Activated CD4-positive, alpha-beta T cell treated with anti-CD3 and anti-CD28 coated beads, Interleukin-2, amount 10 ng/mL, durations not matched to agents 24 days and 14 days (primary cell): ENCODE measurements at regions not wholly inside any gene's neighbourhood (a gene's known extent, or its start where the extent isn't known, plus 50 kb on each side); places are given as distances from the start of the nearest gene placed in this dataset.

Experiments used
- DNase-seq: peaks from one replicate; pipeline ENCODE4 v3.0.0; 2022
- H3K27ac Mint-ChIP-seq: one replicate; pipeline ENCODE4 v1.8.0; 2022; ENCODE audit warnings: mild to moderate bottlenecking, mixed read lengths
- H3K27me3 Mint-ChIP-seq: one replicate; pipeline ENCODE4 v1.8.0; 2022; ENCODE audit warnings: mixed read lengths
- H3K36me3 Mint-ChIP-seq: one replicate; pipeline ENCODE4 v1.8.0; 2022; ENCODE audit warnings: low read depth, mild to moderate bottlenecking, mixed read lengths
- H3K4me1 Mint-ChIP-seq: one replicate; pipeline ENCODE4 v1.8.0; 2021; ENCODE audit warnings: mixed read lengths
- H3K4me3 Mint-ChIP-seq: one replicate; pipeline ENCODE4 v1.8.0; 2022; ENCODE audit warnings: mild to moderate bottlenecking, moderate library complexity, mixed read lengths
- H3K9me3 Mint-ChIP-seq: one replicate; pipeline ENCODE4 v1.8.0; 2021; ENCODE audit warnings: mixed read lengths
- intact Hi-C: fragments of 100-400 bp; cut with micrococcal nuclease; formaldehyde crosslinking; loops from one replicate; pipeline ENCODE4 v1.15.1; 2023

DNA sequence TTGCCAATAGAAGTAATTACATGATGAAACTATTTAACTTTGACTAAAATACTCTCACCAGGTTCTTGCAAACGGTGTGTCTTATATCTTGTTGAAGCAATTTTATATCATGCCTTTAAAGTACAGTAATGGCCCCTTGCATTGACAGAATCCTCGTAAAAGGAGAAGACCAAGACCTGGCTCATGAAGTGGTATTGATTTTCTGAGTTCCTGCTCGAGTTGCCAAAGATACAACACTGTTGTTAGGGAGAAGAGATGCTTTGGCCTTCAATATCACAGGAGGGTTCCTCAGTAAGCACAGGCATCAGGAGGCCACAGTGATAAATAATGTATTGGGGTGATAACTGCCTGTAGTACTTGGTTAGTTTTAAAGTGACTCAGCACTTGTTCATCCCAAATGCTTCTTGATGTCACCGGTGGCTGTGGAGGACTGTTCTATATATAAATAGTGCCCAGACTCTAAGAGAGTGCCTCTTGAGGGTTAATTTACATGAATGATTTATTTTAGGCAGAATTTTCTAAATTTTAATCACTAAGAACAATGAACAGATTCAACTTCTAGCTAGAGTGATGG lies 571.7 kb upstream of the FANCL start:
- no peaks in the 10 kb centered on the region for H3K27me3 Mint-ChIP-seq
- intact Hi-C loops = no loop called here
- no peak for DNase-seq
- H3K9me3 Mint-ChIP-seq = no peaks in the 10 kb centered on the region
- H3K36me3 Mint-ChIP-seq = no peaks in the 10 kb centered on the region
- H3K4me3 Mint-ChIP-seq = no peak overlapping the region
- no peak overlapping the region for H3K27ac Mint-ChIP-seq
- H3K4me1 Mint-ChIP-seq = no peaks in the 10 kb centered on the region

DNA sequence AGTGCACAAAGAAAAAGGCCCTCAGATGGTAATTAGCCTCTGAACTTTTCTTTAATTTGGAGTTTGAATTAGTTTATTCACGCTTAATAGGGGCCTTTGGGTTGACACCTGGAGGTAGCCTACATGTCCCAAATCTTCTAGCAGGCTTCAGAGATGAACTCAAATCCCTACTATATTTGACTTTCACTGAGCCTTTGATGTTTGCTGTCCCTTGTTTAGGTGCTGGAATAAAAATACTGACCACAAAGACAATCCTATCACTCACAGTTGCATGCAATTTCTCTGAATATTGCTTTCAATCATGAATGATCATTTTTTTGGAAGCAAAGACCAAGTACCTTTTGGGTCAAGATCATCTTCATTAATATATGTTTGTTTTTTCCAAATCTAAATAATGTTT lies 564.0 kb upstream of the FANCL start:
- Mint-ChIP-seq H3K4me1 (no peaks in the 10 kb centered on the region), H3K27ac (no peak overlapping the region), H3K9me3 (no peaks in the 10 kb centered on the region), H3K4me3 (no peak overlapping the region), H3K36me3 (no peaks in the 10 kb centered on the region), H3K27me3 (no peaks in the 10 kb centered on the region)
- no peak for DNase-seq
- intact Hi-C loops = no loop called here

DNA sequence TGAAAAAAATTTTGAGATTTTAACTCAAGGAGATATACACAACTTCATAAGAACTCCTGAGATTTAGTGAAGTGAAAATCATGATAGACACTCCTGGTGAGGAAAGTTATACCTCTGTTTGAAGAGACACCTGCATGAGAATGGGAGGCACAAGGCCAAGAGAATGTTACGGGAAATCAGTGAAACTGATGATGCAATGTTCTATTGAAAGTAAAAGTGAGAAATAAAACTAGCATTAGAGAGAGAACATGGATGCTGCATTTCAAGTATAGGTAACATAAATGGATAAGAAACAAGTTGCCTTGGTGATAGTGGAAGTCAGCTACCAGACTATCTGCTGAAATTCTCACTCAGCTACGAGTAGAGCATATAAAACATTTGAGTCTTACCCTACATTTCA lies 562.1 kb upstream of the FANCL start:
- Mint-ChIP-seq H3K4me1 (no peaks in the 10 kb centered on the region), H3K27ac (no peak overlapping the region), H3K27me3 (no peaks in the 10 kb centered on the region), H3K36me3 (no peaks in the 10 kb centered on the region), H3K9me3 (no peaks in the 10 kb centered on the region), H3K4me3 (no peak overlapping the region)
- intact Hi-C loops = no loop called here
- DNase-seq = no peak

DNA sequence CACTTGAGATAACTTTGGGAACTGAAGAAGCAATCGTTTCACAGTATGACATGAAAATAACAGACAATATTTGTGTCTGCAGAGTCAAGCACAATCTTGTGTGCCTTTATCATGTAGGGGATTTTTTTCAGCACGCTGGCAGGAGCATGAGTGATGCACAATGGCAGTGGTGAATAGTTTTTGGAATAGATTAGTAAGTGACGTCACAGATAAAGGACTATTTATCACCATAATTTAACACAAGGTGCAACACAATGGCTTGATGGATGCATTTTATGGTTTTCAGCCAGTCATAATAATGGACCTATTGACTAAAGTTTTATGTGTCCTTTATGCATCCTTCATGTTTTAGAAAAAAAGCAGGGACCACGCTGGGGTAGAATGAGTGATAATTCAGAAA lies 559.8 kb upstream of the FANCL start:
- Mint-ChIP-seq H3K9me3 (no peaks in the 10 kb centered on the region), H3K4me1 (no peaks in the 10 kb centered on the region)

DNA sequence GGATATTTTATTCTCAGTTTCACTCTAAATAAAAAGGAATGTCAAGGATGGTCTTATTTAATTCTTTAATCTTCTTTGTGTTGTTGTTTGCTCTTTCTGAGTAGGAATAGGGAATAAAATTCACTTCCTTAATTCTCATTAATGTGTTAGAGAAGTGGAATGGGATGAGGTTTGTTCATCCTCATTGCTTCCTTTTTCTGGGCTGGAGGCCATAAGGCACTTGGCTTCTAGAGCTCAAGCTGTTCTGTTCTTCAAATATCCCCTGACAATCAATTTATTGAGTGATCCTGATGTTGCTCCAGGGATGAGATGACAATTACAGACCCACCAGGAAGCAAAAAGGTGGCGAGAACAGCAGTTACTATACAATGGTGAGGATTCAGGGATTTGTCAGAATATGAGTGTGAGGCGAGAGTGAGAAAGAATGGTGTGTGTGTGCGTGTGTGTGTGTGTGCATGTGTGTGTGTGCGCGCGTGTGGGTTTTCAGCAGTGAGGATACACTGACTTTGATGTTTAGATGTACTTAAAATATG lies 557.6 kb upstream of the FANCL start:
- no peaks in the 10 kb centered on the region for H3K27me3 Mint-ChIP-seq
- no peaks in the 10 kb centered on the region for H3K36me3 Mint-ChIP-seq
- no peak overlapping the region for H3K27ac Mint-ChIP-seq
- H3K9me3 Mint-ChIP-seq = no peaks in the 10 kb centered on the region
- H3K4me3 Mint-ChIP-seq = no peak overlapping the region
- intact Hi-C loops = no loop called here
- DNase-seq = no peak
- H3K4me1 Mint-ChIP-seq = no peaks in the 10 kb centered on the region

More for the DNA sequence above, 559.8 kb upstream of the FANCL start:
- no peak for DNase-seq
- H3K27me3 Mint-ChIP-seq = no peaks in the 10 kb centered on the region
- no peaks in the 10 kb centered on the region for H3K36me3 Mint-ChIP-seq
- H3K4me3 Mint-ChIP-seq = no peak overlapping the region
- no peak overlapping the region for H3K27ac Mint-ChIP-seq
- intact Hi-C loops = no loop called here

DNA sequence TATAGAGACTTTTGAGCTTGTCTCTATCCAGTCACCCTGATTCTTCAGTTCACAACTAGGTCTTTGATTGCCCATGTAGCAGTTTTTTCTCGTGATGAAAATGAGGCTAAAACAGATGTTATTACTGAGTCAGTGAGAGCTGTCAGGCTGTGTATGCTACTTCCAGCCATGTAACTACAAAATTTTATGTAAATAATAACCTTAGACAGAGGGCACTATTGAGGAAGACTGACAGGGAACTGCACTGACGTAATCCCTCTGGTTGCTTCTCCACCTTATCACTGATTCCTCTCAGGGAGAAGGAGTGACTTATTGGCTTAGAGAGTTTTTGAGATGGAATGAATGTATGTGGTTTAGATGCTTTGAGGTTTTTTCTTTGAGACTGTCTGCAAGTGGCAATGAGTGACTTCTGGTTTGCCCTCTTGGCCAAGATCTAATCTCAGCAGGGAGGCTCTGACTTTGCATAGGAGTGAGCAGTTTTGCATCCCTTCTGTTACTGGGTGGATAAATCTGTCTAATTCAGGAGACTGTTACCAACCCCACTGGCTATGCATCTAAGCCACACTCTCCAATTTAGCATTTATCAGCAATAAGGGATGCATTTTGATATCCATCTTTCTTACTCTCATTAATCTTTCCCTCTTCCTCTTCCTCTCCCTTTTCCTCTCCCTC lies 555.2 kb upstream of the FANCL start:
- H3K27ac Mint-ChIP-seq = no peak overlapping the region
- no peak overlapping the region for H3K4me3 Mint-ChIP-seq
- H3K4me1 Mint-ChIP-seq = no peaks in the 10 kb centered on the region
- H3K36me3 Mint-ChIP-seq = no peaks in the 10 kb centered on the region
- intact Hi-C loops = no loop called here
- DNase-seq = no peak
- H3K27me3 Mint-ChIP-seq = no peaks in the 10 kb centered on the region
- no peaks in the 10 kb centered on the region for H3K9me3 Mint-ChIP-seq

DNA sequence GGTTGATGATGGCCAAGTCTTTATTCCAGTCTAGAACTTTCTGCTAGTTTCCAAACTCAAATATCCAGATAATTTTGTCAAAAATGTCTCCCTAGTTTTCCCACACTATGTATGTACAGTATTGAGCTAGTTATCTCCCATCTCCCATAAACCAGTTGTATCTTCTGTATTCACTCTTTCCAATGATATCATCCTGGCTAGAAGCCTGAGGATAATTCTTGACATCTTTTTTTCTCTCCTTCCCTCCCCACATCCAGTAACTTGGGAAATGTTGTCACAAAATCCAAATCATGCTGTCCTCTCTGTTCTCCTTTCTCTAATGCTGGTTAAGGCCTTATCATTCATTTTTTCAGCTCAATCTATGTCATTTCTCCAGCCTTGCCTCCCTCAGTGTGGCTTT lies 553.8 kb upstream of the FANCL start:
- DNase-seq = no peak
- Mint-ChIP-seq H3K27me3 (no peaks in the 10 kb centered on the region), H3K27ac (no peak overlapping the region), H3K9me3 (no peaks in the 10 kb centered on the region), H3K36me3 (no peaks in the 10 kb centered on the region), H3K4me1 (no peaks in the 10 kb centered on the region), H3K4me3 (no peak overlapping the region)
- intact Hi-C loops = no loop called here

DNA sequence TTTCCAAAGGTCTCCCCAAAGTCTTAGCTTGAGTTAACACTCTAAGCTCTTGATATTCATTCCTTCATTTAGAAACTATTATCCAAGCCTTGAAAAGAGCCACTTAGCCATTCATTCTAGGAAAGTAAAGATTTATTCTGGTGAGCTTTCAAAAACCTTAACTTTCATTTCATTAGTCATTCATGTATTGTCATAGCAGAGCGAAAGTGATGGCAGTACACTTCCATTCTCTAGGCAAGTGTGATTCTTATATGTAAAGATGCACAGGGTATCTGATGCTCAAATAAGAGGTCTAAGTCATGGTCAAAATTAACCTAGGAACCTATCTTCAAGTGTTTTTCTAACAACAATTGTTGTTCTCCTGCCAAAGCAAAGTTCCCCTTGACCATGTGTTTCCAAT lies 553.0 kb upstream of the FANCL start:
- Mint-ChIP-seq H3K4me3 (no peak overlapping the region), H3K9me3 (no peaks in the 10 kb centered on the region), H3K27me3 (no peaks in the 10 kb centered on the region), H3K4me1 (no peaks in the 10 kb centered on the region), H3K27ac (no peak overlapping the region), H3K36me3 (no peaks in the 10 kb centered on the region)
- DNase-seq = no peak
- intact Hi-C loops = no loop called here

DNA sequence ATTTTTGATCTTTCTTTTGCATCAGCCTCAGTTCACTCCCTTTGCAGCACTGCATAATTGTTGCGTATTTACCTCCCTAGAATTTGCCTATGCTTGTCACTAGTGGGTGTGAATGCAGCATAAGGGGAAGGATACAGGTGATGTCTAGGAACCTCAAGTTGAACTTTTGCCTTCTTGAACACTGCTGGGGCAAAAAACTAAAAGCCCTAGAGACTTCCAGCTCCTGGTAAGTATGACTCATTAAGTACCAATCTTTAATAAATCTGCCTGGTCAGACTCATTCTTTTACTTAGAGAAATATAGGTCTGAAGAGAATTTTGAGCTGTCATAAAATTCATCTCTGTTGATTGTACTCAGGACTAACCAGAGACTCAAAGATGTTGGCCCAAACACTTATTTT lies 547.3 kb upstream of the FANCL start:
- no peak for DNase-seq
- Mint-ChIP-seq H3K36me3 (no peaks in the 10 kb centered on the region), H3K9me3 (no peaks in the 10 kb centered on the region), H3K27ac (no peak overlapping the region), H3K27me3 (no peaks in the 10 kb centered on the region), H3K4me3 (no peak overlapping the region), H3K4me1 (no peaks in the 10 kb centered on the region)
- intact Hi-C loops = no loop called here

DNA sequence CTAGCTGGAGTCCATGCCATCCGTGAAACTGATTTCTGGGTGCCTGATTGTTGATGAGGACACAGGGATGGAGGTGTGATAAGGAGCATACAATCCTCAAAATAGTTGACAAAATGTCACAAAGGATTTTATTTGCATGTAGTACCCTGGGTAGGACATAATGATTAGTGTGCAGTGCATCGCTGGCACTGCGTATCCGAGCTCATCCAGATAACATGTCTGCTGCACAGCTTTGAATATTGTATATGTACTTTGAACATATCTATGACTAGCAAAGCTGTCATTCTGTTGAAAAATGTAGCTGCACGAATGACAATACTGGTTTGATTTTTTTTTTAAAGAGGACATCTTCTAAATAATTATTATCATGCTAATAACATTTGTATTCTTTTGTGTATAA lies 529.7 kb upstream of the FANCL start:
- Mint-ChIP-seq H3K27me3 (no peaks in the 10 kb centered on the region), H3K4me1 (no peaks in the 10 kb centered on the region), H3K36me3 (no peaks in the 10 kb centered on the region), H3K9me3 (no peaks in the 10 kb centered on the region), H3K27ac (no peak overlapping the region), H3K4me3 (no peak overlapping the region)
- intact Hi-C loops = no loop called here
- DNase-seq = no peak

DNA sequence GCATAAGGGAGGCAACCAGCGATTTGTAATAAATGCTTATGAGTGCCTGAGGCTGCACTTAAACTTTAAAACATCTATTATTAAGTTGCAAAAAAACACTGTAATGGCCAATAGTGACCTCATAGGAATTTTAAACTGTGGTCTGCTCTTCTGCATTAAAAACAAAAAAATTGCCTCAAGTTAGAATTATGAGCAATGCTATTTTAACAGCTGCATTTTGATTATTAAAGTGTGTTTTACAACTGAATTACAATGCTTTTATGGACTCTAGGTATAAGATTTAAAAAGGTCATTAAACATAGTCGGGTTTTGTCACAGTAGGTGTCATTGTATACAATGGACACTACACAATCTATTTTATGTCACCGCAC lies 528.7 kb upstream of the FANCL start:
- Mint-ChIP-seq H3K36me3 (no peaks in the 10 kb centered on the region), H3K9me3 (no peaks in the 10 kb centered on the region), H3K27me3 (no peaks in the 10 kb centered on the region), H3K27ac (no peak overlapping the region), H3K4me3 (no peak overlapping the region), H3K4me1 (no peaks in the 10 kb centered on the region)
- intact Hi-C loops = no loop called here
- no peak for DNase-seq

DNA sequence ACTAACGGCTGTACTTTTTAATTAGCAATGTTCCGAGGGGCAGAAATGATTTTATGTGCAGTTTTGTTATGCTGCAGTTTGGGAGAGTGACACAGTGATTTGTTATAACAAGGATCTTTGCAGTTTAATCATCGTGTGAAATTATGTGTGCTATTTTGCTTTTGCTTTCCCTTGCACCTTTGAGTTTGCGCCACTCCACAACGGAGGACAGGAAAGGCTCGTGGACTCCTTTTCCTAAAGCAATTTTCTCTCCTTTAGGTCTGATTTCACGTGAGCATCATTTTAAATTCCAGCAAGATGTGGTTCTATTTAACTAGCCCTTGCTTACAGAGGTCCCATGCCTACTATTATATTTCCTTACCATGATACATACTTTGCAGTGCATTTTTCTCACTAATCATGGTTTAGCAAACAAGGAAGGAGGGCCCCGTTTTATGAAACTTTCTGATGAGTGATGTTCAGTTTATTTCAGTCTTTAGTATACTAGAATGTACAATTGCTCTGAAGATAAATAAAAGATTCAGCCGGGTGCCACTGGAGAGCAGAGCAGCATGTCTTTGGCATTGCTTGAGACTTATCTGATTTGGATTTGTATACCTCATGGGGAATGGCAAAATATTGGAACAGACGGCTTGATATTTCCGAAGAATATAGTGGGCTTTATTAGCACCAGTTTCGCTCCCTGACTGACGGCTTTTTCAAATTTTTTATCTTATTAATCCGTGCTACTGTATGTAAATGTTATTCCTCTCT lies 528.2 kb upstream of the FANCL start:
- Mint-ChIP-seq H3K36me3 (no peaks in the 10 kb centered on the region), H3K27me3 (no peaks in the 10 kb centered on the region), H3K4me1 (no peaks in the 10 kb centered on the region), H3K4me3 (no peak overlapping the region), H3K9me3 (no peaks in the 10 kb centered on the region), H3K27ac (no peak overlapping the region)
- no peak for DNase-seq
- intact Hi-C loops = no loop called here

DNA sequence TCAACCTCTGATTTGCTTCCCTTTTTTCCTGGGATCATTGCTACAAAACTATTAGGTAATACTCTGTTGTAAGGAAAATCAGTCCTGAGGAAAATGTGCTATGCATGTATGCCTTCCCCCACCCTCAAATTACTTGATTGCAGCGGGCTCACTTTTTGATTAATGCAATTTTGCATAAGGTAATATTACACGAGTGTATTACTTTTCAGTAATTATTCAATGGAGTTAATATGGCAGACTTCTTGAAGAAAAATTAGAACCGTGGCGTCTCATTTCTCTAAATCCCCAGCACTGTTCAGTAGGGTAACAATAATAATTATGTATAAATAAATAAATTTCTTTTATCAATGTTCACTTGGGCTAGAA lies 527.6 kb upstream of the FANCL start:
- H3K27ac Mint-ChIP-seq = no peak overlapping the region
- no peaks in the 10 kb centered on the region for H3K4me1 Mint-ChIP-seq
- intact Hi-C loops = no loop called here
- H3K4me3 Mint-ChIP-seq = no peak overlapping the region
- no peak for DNase-seq
- H3K27me3 Mint-ChIP-seq = no peaks in the 10 kb centered on the region
- H3K9me3 Mint-ChIP-seq = no peaks in the 10 kb centered on the region
- no peaks in the 10 kb centered on the region for H3K36me3 Mint-ChIP-seq

DNA sequence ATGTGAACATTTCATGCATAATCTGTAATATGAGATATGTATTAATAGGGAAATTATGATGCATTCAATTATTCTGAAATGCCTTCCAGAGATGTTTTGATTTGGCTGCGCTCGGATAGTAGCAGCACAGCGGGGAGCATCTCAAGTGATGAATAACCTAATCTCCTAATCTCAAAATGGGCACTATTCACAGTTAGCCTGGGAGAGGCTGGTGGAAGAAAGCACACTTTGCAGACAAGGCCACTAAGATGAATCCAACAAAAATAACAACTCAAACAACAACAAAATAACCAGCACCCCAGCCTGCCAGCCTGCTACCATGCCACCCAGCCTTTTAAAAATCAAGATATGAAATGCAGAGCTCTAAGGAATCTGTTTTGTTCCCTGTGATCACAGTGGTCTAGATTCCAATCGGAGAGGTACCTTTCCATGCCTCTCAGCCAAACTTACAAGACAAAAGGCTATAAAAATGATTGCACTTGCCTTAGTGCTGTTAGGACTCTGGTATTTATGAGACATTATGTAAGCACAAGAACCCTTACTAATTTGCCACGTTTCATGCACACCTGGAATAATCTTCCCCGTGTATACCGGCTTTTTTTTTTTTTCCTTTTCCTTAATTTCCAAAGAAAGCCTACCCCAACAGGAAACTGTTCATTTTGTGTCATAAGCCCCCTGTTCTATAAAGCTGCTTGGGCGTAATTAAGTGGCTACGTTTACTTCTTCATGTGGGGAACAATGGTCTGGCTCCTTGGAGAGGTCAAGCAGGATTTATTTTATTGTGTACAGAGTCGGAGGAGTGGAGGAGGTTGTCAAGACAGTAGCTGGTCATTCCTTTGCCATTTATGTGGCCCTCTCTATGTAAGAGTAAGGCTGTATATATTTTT lies 526.9 kb upstream of the FANCL start:
- no peaks in the 10 kb centered on the region for H3K4me1 Mint-ChIP-seq
- intact Hi-C loops = no loop called here
- DNase-seq = no peak
- no peaks in the 10 kb centered on the region for H3K36me3 Mint-ChIP-seq
- peaks cover under 1% of the 10 kb centered on the region for H3K27me3 Mint-ChIP-seq
- no peaks in the 10 kb centered on the region for H3K9me3 Mint-ChIP-seq
- H3K4me3 Mint-ChIP-seq = no peak overlapping the region
- no peak overlapping the region for H3K27ac Mint-ChIP-seq
